ENCODE measurements at regions not wholly inside any gene's neighbourhood (a gene's known extent, or its start where the extent isn't known, plus 50 kb on each side); places are given as distances from the start of the nearest gene placed in this dataset.

DNA sequence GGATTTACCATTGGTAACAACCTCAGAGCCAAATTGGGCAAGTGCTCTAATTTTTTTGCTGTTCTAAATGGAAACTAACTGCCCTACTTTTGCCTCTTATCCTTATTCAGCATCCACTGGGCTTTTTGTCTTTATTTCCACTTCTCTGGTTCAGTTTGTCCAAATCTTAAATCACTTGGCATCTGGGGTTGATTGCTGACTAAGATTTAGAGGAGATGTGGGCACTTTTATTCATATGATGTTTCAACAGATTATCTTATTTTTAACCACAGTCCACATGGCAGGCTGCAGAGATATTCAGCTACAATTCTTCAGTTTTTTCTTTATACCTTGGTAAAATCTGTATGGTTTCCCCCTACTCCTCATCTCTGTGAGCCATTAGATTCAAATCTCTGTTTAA, 1161.4 kb upstream of the PCDH7 start:
- H3K79me2 ChIP-seq (ENCODE audit: control insufficient read depth, insufficient read depth, low read length) = no peaks in the 10 kb centered on the region
- no peak overlapping the region for H3K4me3 ChIP-seq (ENCODE audit: control insufficient read depth in 2 of 3, extremely low read depth in 1 of 3, insufficient read depth in 2 of 3, low read depth in 1 of 3, low read length in 3 of 3)
- no peak overlapping the region for H2AFZ ChIP-seq (ENCODE audit: control insufficient read depth, low read length)
- H4K20me1 ChIP-seq (ENCODE audit: control insufficient read depth, extremely low read depth, insufficient read depth, low read length) = no peaks in the 10 kb centered on the region
- no peaks in the 10 kb centered on the region for H3K4me1 ChIP-seq (ENCODE audit: control insufficient read depth, extremely low read depth, insufficient read depth, low read length)
- no peak overlapping the region for H3K27ac ChIP-seq (ENCODE audit: control insufficient read depth, insufficient read depth, low read length)
- dilution Hi-C loops (cut with MboI; ENCODE audit: extremely low pct_ligation_motif_present, low sequenced_read_pairs) = no loop called here
- H3K9ac ChIP-seq (ENCODE audit: control insufficient read depth, extremely low read depth, insufficient read depth, low read length) = no peak overlapping the region
- TF ChIP-seq, protein P1, sequence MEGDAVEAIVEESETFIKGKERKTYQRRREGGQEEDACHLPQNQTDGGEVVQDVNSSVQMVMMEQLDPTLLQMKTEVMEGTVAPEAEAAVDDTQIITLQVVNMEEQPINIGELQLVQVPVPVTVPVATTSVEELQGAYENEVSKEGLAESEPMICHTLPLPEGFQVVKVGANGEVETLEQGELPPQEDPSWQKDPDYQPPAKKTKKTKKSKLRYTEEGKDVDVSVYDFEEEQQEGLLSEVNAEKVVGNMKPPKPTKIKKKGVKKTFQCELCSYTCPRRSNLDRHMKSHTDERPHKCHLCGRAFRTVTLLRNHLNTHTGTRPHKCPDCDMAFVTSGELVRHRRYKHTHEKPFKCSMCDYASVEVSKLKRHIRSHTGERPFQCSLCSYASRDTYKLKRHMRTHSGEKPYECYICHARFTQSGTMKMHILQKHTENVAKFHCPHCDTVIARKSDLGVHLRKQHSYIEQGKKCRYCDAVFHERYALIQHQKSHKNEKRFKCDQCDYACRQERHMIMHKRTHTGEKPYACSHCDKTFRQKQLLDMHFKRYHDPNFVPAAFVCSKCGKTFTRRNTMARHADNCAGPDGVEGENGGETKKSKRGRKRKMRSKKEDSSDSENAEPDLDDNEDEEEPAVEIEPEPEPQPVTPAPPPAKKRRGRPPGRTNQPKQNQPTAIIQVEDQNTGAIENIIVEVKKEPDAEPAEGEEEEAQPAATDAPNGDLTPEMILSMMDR (optimal IDR thresholded peaks at IDR 0.05 in 1 of 3, IDR thresholded peaks at IDR 0.05 in 1 of 3, conservative IDR thresholded peaks at IDR 0.05 in 1 of 3; ENCODE audit: extremely low read depth in 1 of 3, insufficient read depth in 2 of 3, low read length in 3 of 3) = no peak
- TF ChIP-seq EZH2 (IDR thresholded peaks at IDR 0.05; ENCODE audit: low read length) = no peak
- no peak for FAIRE-seq
- no peak overlapping the region for H3K4me2 ChIP-seq (ENCODE audit: control insufficient read depth, extremely low read depth, insufficient read depth, low read depth, low read length)
- H3K9me3 ChIP-seq (ENCODE audit: control insufficient read depth, low read depth, low read length) = no peaks in the 10 kb centered on the region
- no peaks in the 10 kb centered on the region for H3K27me3 ChIP-seq (ENCODE audit: control insufficient read depth, extremely low read depth, insufficient read depth, low read length)
- no peak for DNase-seq (ENCODE audit: low read depth, low spot score)
- no peaks in the 10 kb centered on the region for H3K36me3 ChIP-seq (ENCODE audit: control insufficient read depth in 2 of 2, extremely low read depth in 1 of 2, insufficient read depth in 2 of 2, low read length in 2 of 2)
- H3K9me1 ChIP-seq (ENCODE audit: control insufficient read depth, extremely low read depth, insufficient read depth, low read length) = no peaks in the 10 kb centered on the region

GRCh38 chr4:29559286-29559685, 1160.9 kb upstream of the PCDH7 start:
- Histone ChIP-seq H3K27ac (ENCODE audit: control insufficient read depth, insufficient read depth, low read length) (no peak overlapping the region), H3K4me3 (ENCODE audit: control insufficient read depth in 2 of 3, extremely low read depth in 1 of 3, insufficient read depth in 2 of 3, low read depth in 1 of 3, low read length in 3 of 3) (no peak overlapping the region), H3K9ac (ENCODE audit: control insufficient read depth, extremely low read depth, insufficient read depth, low read length) (no peak overlapping the region), H3K9me1 (ENCODE audit: control insufficient read depth, extremely low read depth, insufficient read depth, low read length) (no peaks in the 10 kb centered on the region), H3K4me1 (ENCODE audit: control insufficient read depth, extremely low read depth, insufficient read depth, low read length) (no peaks in the 10 kb centered on the region), H3K9me3 (ENCODE audit: control insufficient read depth, low read depth, low read length) (no peaks in the 10 kb centered on the region), H3K36me3 (ENCODE audit: control insufficient read depth in 2 of 2, extremely low read depth in 1 of 2, insufficient read depth in 2 of 2, low read length in 2 of 2) (no peaks in the 10 kb centered on the region), H2AFZ (ENCODE audit: control insufficient read depth, low read length) (no peak overlapping the region), H3K27me3 (ENCODE audit: control insufficient read depth, extremely low read depth, insufficient read depth, low read length) (no peaks in the 10 kb centered on the region), H3K4me2 (ENCODE audit: control insufficient read depth, extremely low read depth, insufficient read depth, low read depth, low read length) (no peak overlapping the region), H4K20me1 (ENCODE audit: control insufficient read depth, extremely low read depth, insufficient read depth, low read length) (no peaks in the 10 kb centered on the region), H3K79me2 (ENCODE audit: control insufficient read depth, insufficient read depth, low read length) (no peaks in the 10 kb centered on the region)
- DNase-seq (ENCODE audit: low read depth, low spot score) (no peak), FAIRE-seq (no peak)
- no peak for TF ChIP-seq EZH2 (IDR thresholded peaks at IDR 0.05; ENCODE audit: low read length)
- TF ChIP-seq, protein P1 (optimal IDR thresholded peaks at IDR 0.05 in 1 of 3, IDR thresholded peaks at IDR 0.05 in 1 of 3, conservative IDR thresholded peaks at IDR 0.05 in 1 of 3; ENCODE audit: extremely low read depth in 1 of 3, insufficient read depth in 2 of 3, low read length in 3 of 3) = no peak
- dilution Hi-C loops (cut with MboI; ENCODE audit: extremely low pct_ligation_motif_present, low sequenced_read_pairs) = no loop called here

All from keratinocyte (primary cell).